ENCODE measurements at regions not wholly inside any gene's neighbourhood (a gene's known extent, or its start where the extent isn't known, plus 50 kb on each side); places are given as distances from the start of the nearest gene placed in this dataset.

- CTCF ChIA-PET = no interaction called here
- POLR2A ChIA-PET = no interaction called here
- Histone ChIP-seq H3K36me3 (replicated peaks in 1 of 2; ENCODE audit: control insufficient read depth in 1 of 2, insufficient read depth in 2 of 2, low read length in 1 of 2) (no peaks in the 10 kb centered on the region), H3K4me2 (no peak overlapping the region), H3K79me2 (ENCODE audit: insufficient read depth) (no peaks in the 10 kb centered on the region), H4K20me1 (ENCODE audit: insufficient read depth) (no peaks in the 10 kb centered on the region), H3K9me2 (no peaks in the 10 kb centered on the region), H3K9me3 (no peaks in the 10 kb centered on the region), H2AFZ (ENCODE audit: low read depth) (no peak overlapping the region), H3K27ac (ENCODE audit: low read depth in 2 of 2, low read length in 1 of 2) (no peak overlapping the region), H3K4me1 (ENCODE audit: control insufficient read depth in 1 of 2, insufficient read depth in 2 of 2, low read depth in 1 of 2, low read length in 1 of 2) (no peaks in the 10 kb centered on the region), H3K27me3 (ENCODE audit: insufficient read depth) (no peaks in the 10 kb centered on the region), H3F3A (replicated peaks; ENCODE audit: insufficient read depth) (no peaks in the 10 kb centered on the region), H3K9ac (no peak overlapping the region), H3K4me3 (ENCODE audit: low read depth in 2 of 2, low read length in 1 of 2) (no peak overlapping the region)
- no peak for TF ChIP-seq NFIC (IDR thresholded peaks at IDR 0.05; ENCODE audit: borderline replicate concordance)
- no peak for TF ChIP-seq POLR2AphosphoS5 (IDR thresholded peaks at IDR 0.05; ENCODE audit: low read depth, low read length)
- no peak for TF ChIP-seq REST (IDR thresholded peaks at IDR 0.05; ENCODE audit: low read depth, low read length)
- 14% methylated on average over 1 of the region's 1 CpG for WGBS (ENCODE audit: low lambda C conversion rate)
- no peak for DNase-seq
Measured at GRCh38 chr6:93917216-93917615, 497.9 kb upstream of the EPHA7 start.

- H3K4me3 ChIP-seq (ENCODE audit: low read depth in 2 of 2, low read length in 1 of 2) = no peak overlapping the region
- no peaks in the 10 kb centered on the region for H3K9me3 ChIP-seq
- H3K9me2 ChIP-seq = no peaks in the 10 kb centered on the region
- H3K36me3 ChIP-seq (replicated peaks in 1 of 2; ENCODE audit: control insufficient read depth in 1 of 2, insufficient read depth in 2 of 2, low read length in 1 of 2) = no peaks in the 10 kb centered on the region
- H3K9ac ChIP-seq = no peak overlapping the region
- H3K27me3 ChIP-seq (ENCODE audit: insufficient read depth) = no peaks in the 10 kb centered on the region
- no peaks in the 10 kb centered on the region for H3K4me1 ChIP-seq (ENCODE audit: control insufficient read depth in 1 of 2, insufficient read depth in 2 of 2, low read depth in 1 of 2, low read length in 1 of 2)
- H3K79me2 ChIP-seq (ENCODE audit: insufficient read depth) = no peaks in the 10 kb centered on the region
- TF ChIP-seq EP300 (IDR thresholded peaks at IDR 0.05; ENCODE audit: borderline replicate concordance in 1 of 2, low read depth in 1 of 2, low read length in 1 of 2) (no peak), CHD2 (IDR thresholded peaks at IDR 0.05; ENCODE audit: low read length, partially characterized antibody) (no peak), TEAD4 (IDR thresholded peaks at IDR 0.05; ENCODE audit: borderline replicate concordance, insufficient read depth) (no peak), MEF2A (IDR thresholded peaks at IDR 0.05; ENCODE audit: borderline replicate concordance, low read depth) (no peak), IRF3 (IDR thresholded peaks at IDR 0.05; ENCODE audit: low read depth, low read length) (no peak), USF2 (IDR thresholded peaks at IDR 0.05; ENCODE audit: borderline replicate concordance, low read depth, low read length) (no peak), EZH2phosphoT487 (IDR thresholded peaks at IDR 0.05; ENCODE audit: borderline replicate concordance, low read depth) (no peak)
- no peaks in the 10 kb centered on the region for H3F3A ChIP-seq (replicated peaks; ENCODE audit: insufficient read depth)
- CTCF ChIA-PET = no interaction called here
- H3K4me2 ChIP-seq = no peak overlapping the region
- H2AFZ ChIP-seq (ENCODE audit: low read depth) = no peak overlapping the region
- no peak overlapping the region for H3K27ac ChIP-seq (ENCODE audit: low read depth in 2 of 2, low read length in 1 of 2)
- H4K20me1 ChIP-seq (ENCODE audit: insufficient read depth) = no peaks in the 10 kb centered on the region
- POLR2A ChIA-PET = no interaction called here
- no peak for DNase-seq
- WGBS (ENCODE audit: low lambda C conversion rate) = 0% methylated on average over 1 of the region's 1 CpG
Measured at GRCh38 chr6:93916716-93917115, 497.4 kb upstream of the EPHA7 start.

All from SK-N-SH (cell line).